ENCODE measurements at regions not wholly inside any gene's neighbourhood (a gene's known extent, or its start where the extent isn't known, plus 50 kb on each side); places are given as distances from the start of the nearest gene placed in this dataset.

DNA sequence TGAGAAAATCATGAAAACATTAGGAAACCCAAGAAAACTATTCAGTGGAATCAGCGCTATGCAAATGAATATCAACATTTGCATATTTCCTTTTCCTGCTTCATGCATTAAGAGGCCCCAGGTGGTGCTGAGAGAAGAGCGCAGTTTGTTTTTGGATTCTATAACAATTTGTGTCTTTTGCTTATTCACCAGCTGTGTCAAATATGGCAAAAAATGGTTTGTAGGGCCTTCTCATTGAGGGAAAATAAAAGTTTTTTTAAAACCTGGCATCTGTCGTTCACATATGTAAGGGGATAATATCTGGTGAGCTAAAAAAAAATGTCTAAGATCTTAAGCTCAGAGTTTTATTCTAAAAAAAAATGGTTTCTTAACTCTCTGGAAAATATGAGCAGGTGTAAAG lies 122.5 kb upstream of the ROBO2 start:
- Histone ChIP-seq H3K56ac (replicated peaks; ENCODE audit: insufficient read length, low read depth, low read length) (no peak overlapping the region), H2AK5ac (ENCODE audit: low read depth, low read length) (no peak overlapping the region), H2BK120ac (replicated peaks; ENCODE audit: low read depth, low read length) (no peak overlapping the region), H4K91ac (replicated peaks; ENCODE audit: insufficient read length, low read length) (no peak overlapping the region), H4K8ac (ENCODE audit: extremely low read depth, insufficient read depth, low read length) (no peak overlapping the region), H3K79me2 (ENCODE audit: control insufficient read depth in 1 of 2, insufficient read depth in 2 of 2, low read length in 2 of 2) (no peaks in the 10 kb centered on the region), H4K20me1 (replicated peaks in 1 of 2; ENCODE audit: control insufficient read depth in 1 of 2, insufficient read depth in 2 of 2, low read length in 2 of 2) (no peaks in the 10 kb centered on the region), H2BK12ac (ENCODE audit: low read depth, low read length) (no peak overlapping the region), H2BK15ac (ENCODE audit: low read length) (no peak overlapping the region), H3K27ac (ENCODE audit: low read depth, low read length) (no peak overlapping the region), H2BK20ac (ENCODE audit: low read length) (no peak overlapping the region), H3K9ac (replicated peaks in 1 of 4; ENCODE audit: extremely low read depth in 1 of 4, low read depth in 3 of 4, low read length in 3 of 4) (no peak overlapping the region), H3K27me3 (replicated peaks in 1 of 4; ENCODE audit: control insufficient read depth in 3 of 4, extremely low read depth in 1 of 4, insufficient read depth in 3 of 4, low read length in 3 of 4) (no peaks in the 10 kb centered on the region), H3K4ac (replicated peaks; ENCODE audit: insufficient read length, low read depth, low read length) (no peak overlapping the region), H3K23me2 (ENCODE audit: low read depth, low read length) (no peaks in the 10 kb centered on the region), H3K14ac (ENCODE audit: insufficient read length) (no peak overlapping the region), H3K23ac (ENCODE audit: insufficient read length) (no peak overlapping the region), H3K9me3 (ENCODE audit: insufficient read depth in 2 of 2, low read depth in 1 of 2, low read length in 1 of 2) (no peaks in the 10 kb centered on the region; a peak in 1 of 4 replicates), H2AFZ (ENCODE audit: low read length) (no peak overlapping the region), H3K4me2 (ENCODE audit: insufficient read depth in 1 of 2, low read depth in 2 of 2, low read length in 2 of 2) (no peak overlapping the region), H2BK5ac (ENCODE audit: low read depth, low read length) (no peak overlapping the region), H3K36me3 (ENCODE audit: control insufficient read depth in 2 of 4, insufficient read depth in 4 of 4, low read length in 3 of 4) (no peaks in the 10 kb centered on the region), H3K79me1 (ENCODE audit: low read depth, low read length) (no peaks in the 10 kb centered on the region), H3K18ac (ENCODE audit: extremely low read depth, low read length) (no peak overlapping the region), H3K4me3 (ENCODE audit: extremely low read depth in 1 of 4, insufficient read depth in 2 of 4, low read depth in 3 of 4, low read length in 4 of 4) (no peak overlapping the region), H3K4me1 (replicated peaks in 1 of 4; ENCODE audit: control insufficient read depth in 3 of 4, insufficient read depth in 4 of 4, low read length in 3 of 4) (no peaks in the 10 kb centered on the region), H4K5ac (ENCODE audit: insufficient read length, low read depth, low read length) (no peak overlapping the region)
- ChIA-PET CTCF (ENCODE audit: partially characterized antibody) (no interaction called here), POLR2A (ENCODE audit: partially characterized antibody) (no interaction called here)
- FAIRE-seq (no peak), DNase-seq (ENCODE audit: low read depth in 1 of 2, low spot score in 2 of 2) (no peak)
- 72% methylated on average over 3 of the region's 3 CpGs; no CpG with 5 or more reads in 1 of the 2 experiments for WGBS, 2 experiments (ENCODE audit: extremely low coverage in 1 of 2, insufficient coverage in 1 of 2, insufficient read length in 1 of 2, insufficient replicate concordance in 2 of 2, low coverage in 1 of 2, low lambda C conversion rate in 2 of 2, missing lambda C conversion rate in 1 of 2)
- TF ChIP-seq TEAD4 (IDR thresholded peaks at IDR 0.05; ENCODE audit: low read depth, low read length) (no peak), CREB1 (IDR thresholded peaks at IDR 0.05) (no peak), E2F6 (IDR thresholded peaks at IDR 0.05) (no peak), NRF1 (IDR thresholded peaks at IDR 0.05; ENCODE audit: low read depth, low read length) (no peak), RFX5 (IDR thresholded peaks at IDR 0.05; ENCODE audit: borderline replicate concordance, low read depth, low read length) (no peak), JUN (IDR thresholded peaks at IDR 0.05; ENCODE audit: low read depth, low read length) (no peak), TBP (IDR thresholded peaks at IDR 0.05; ENCODE audit: low read depth, low read length) (no peak), HDAC6 (IDR thresholded peaks at IDR 0.05; ENCODE audit: low read depth, low read length) (no peak), CBX5 (IDR thresholded peaks at IDR 0.05; ENCODE audit: low read depth, low read length) (no peak), CHD2 (IDR thresholded peaks at IDR 0.05; ENCODE audit: low read length) (no peak), SP1 (IDR thresholded peaks at IDR 0.05; ENCODE audit: low read depth, low read length) (no peak), SIRT6 (IDR thresholded peaks at IDR 0.05; ENCODE audit: low read length) (no peak), ASH2L (IDR thresholded peaks at IDR 0.05; ENCODE audit: low read length) (no peak), TAF1 (IDR thresholded peaks at IDR 0.05; ENCODE audit: low read depth, low read length) (no peak)
- TF ChIP-seq, protein P1, sequence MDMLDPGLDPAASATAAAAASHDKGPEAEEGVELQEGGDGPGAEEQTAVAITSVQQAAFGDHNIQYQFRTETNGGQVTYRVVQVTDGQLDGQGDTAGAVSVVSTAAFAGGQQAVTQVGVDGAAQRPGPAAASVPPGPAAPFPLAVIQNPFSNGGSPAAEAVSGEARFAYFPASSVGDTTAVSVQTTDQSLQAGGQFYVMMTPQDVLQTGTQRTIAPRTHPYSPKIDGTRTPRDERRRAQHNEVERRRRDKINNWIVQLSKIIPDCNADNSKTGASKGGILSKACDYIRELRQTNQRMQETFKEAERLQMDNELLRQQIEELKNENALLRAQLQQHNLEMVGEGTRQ (IDR thresholded peaks at IDR 0.05; ENCODE audit: low read length): no peak

Measured in H1 (cell line).